ENCODE measurements at regions not wholly inside any gene's neighbourhood (a gene's known extent, or its start where the extent isn't known, plus 50 kb on each side); places are given as distances from the start of the nearest gene placed in this dataset.

DNA sequence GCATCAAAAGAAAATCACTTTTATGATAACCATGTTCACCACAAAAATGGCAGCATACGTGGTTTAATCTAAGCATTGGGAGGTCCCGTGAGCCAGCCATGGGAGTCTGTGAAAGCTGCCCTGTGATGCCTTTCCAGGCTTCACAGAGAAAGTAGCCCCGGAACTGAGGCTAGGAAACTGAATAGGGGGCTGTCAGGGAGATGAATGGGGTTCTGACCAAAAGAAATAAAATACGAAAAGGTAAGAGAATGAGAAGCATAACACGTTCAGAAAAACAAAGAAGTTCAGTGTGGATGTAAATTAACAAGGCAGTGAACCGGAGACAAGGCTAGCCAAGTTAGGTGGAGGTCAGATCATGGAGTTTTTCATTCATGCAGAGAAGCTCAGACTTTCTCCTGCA is 118.9 kb downstream of the ANXA2 start:
- no peak for TF ChIP-seq POLR2A (IDR thresholded peaks at IDR 0.05; ENCODE audit: low read depth, low read length)
- TF ChIP-seq, protein P1, sequence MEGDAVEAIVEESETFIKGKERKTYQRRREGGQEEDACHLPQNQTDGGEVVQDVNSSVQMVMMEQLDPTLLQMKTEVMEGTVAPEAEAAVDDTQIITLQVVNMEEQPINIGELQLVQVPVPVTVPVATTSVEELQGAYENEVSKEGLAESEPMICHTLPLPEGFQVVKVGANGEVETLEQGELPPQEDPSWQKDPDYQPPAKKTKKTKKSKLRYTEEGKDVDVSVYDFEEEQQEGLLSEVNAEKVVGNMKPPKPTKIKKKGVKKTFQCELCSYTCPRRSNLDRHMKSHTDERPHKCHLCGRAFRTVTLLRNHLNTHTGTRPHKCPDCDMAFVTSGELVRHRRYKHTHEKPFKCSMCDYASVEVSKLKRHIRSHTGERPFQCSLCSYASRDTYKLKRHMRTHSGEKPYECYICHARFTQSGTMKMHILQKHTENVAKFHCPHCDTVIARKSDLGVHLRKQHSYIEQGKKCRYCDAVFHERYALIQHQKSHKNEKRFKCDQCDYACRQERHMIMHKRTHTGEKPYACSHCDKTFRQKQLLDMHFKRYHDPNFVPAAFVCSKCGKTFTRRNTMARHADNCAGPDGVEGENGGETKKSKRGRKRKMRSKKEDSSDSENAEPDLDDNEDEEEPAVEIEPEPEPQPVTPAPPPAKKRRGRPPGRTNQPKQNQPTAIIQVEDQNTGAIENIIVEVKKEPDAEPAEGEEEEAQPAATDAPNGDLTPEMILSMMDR (IDR thresholded peaks at IDR 0.05; ENCODE audit: extremely low read depth in 1 of 2, insufficient read depth in 1 of 2, low read depth in 1 of 2, low read length in 2 of 2): no peak
